HG02981 (cell line): ENCODE measurements at regions not wholly inside any gene's neighbourhood (a gene's known extent, or its start where the extent isn't known, plus 50 kb on each side); places are given as distances from the start of the nearest gene placed in this dataset.
"Not testable (repeated sequence)": the region's sequence is repeated elsewhere in the genome, so short reads cannot be mapped to it uniquely, and the experiment has no call there.

Source experiments
- ATAC-seq: cut with Tn5 transposase; IDR thresholded peaks from one replicate; pipeline ENCODE4 v1.9.1; 2021; ENCODE audit warnings: mild to moderate bottlenecking, moderate library complexity; ENCODE audit not compliant: unreplicated experiment

DNA sequence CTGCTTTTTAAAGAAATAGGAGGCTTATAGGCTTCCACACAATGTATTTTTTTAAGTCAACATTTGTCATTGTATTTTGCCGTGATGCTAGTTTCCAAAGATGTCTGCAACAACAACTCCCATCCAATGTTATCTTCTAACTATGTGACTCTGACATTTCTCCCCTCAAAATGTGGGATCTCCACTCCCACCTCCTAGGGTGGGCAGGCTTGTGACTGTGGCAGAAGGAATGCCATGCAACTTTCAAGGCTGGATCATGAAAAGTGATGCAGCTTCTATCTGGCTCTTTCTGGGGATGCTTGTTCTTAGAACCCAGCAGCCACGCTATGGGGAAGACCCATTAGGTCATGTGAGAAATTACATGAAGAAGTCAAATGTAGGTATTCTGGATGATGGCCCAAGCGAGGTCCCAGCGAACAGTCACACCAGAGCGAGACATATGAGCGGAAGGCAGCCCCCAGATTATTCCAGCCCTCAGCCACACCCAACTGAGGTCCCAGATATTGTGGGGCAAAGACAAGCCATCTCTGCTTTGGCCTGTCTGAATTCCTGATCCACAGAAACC, 124.3 kb downstream of the BDH1 start:
- ATAC-seq, result no peak

DNA sequence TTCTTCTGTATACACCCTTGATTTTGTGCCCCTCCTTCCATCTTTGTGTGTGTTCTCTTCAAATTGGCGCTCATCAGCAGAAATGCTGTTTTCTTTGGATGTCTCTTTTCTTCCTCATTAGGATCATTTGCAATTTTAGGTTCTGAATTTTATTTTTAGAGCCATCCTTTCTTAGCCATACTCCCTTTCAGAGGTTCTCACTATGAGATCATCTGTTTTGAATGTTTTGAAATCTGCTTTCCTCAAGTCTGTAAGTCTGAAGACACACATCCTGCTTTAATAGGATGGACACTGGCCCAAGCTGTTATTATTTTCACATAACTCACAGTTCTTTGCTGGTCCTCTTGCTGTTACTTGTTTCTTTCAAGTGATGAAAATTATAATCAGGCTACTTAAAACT, 124.8 kb downstream of the BDH1 start:
- no peak for ATAC-seq

DNA sequence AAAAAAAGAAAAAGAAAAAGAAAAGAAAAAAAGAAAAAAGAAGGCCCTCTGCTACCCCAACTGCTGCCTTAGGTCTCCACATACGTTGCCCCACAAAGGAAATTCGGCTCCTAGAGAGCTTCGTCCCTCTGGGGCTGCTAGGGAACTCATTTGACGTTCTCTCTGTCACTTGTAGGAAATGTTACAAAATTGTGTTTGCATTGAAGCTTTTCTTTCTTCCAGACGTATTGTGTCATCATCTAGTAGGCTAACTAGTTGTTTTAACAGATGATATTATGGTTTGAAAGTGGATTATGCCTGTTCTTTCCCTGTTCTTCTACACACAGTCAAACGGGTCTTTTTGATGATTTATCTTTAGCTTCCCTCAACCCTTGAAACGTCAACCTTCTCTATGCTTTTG, 125.3 kb downstream of the BDH1 start:
- no peak for ATAC-seq

DNA sequence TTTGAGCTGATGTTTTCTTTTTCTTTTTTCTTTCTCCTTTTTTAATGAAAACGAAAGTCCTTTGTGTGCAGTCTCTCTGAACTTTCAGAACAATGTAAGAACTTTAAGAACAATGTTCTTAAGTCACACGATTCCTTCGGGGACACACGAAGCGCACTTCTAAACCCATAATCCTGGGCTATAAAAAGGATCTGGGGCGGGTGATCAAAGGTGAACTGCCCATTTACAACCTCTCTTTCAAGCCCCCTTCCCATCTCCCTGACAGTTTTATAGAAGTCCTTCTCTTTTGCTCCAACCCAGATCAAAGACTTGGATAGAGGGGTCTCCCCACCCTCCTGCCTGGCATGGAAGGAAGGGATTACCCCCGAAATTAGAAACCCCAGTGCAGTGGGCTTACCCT, 126.8 kb downstream of the BDH1 start:
- no peak for ATAC-seq

DNA sequence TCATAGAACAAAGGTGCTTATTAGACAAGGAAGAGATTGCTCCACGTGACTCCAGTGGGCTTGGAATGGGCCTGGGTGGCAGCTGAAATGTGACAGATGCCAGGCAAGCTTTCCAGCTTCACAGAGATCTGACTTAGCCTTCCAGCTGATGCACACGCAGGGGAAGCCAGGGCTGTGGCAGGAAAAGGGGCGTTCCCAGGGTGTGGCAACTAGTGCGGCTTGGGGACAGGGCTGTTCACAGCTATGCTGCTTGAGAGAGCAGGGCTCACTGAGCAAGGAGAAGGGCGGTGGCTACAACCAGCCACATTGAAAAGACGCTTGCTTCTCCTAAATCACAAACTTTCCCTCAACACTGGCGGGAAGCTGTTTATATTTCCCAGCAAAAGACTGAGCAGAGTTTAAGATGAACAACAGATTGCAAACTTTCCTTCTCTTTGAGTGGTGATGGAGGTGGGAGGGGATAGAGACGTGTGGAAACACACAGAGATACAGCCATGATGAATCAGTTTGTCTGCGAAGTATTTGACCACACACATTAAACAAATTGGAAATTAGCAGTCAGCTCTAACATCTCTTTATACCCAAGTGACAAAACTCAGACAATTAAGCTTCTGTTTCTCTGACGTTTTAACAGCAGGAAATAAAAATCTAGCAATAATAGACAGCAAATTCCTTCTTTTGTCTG, 127.5 kb downstream of the BDH1 start:
- ATAC-seq, result no peak

DNA sequence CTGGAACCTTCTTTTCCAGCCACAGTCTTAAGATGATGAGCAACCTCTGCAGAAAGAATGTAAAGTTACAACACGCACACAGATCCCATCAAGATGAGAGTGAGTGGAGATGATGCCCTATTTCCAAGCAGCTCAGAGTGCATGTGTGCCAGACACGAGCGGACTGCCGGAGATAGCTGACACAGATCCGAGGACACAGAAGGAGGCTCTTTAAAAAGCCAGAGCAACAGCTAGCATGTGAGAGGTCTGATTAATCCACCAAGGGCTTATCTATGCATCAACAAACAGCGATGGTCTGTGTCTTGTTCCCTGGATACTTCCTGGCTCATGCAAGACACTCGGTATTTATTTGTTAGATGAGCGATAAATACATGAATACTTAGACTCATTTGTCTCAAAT, 128.6 kb upstream of the DLG1 start:
- no peak for ATAC-seq

DNA sequence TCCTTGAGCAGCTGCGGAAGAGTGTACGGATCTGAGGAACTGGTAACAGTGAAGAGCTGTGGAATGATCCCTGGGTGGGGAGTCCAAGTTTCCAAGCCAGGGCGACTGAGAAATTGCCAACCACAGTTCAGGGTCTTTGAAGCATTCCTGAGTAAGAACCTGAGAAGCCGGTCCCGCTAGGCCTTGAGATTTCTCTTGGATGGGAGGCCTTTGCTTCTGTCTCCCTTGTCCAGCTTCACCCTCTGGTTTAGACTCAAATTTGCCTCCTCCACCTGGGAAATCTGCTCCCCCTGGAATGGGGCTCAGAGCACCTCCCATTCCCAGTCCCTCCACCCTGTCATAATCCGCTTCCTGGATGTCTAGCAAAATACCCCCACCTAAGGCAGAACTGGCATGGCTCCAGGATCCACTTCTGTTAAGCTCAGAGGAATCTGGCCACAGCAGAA, 127.7 kb upstream of the DLG1 start:
- ATAC-seq, result no peak

DNA sequence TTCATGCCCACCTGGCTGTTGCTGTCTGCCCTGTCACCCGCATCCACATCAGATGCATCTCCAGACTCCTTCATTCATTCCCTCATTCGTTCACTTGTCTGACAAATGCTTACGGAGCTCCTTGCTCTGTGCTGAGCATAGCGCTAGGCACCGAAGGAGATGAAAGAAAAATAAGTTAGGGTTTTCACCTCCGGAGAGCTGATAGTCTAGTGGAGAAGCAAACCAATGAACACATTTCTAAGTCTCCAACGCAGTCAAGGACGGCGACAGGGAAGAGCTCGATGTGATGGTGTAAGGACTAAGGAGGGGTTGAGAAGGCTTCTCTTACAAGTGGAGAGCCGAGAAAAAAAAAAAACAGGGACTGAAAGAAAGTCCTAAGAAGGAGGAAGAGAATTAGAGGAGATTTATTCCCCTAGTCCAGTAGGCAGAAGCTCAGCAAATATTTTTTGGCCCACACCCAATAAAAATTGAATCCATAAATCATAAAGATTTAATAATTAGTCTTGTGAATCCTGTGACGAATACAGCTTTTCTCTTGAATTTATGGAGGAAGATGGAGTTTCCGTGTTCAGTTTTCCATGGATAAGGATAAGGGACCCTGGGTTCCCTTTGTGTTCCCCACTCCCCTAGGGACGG, 127.2 kb upstream of the DLG1 start:
- no peak for ATAC-seq

DNA sequence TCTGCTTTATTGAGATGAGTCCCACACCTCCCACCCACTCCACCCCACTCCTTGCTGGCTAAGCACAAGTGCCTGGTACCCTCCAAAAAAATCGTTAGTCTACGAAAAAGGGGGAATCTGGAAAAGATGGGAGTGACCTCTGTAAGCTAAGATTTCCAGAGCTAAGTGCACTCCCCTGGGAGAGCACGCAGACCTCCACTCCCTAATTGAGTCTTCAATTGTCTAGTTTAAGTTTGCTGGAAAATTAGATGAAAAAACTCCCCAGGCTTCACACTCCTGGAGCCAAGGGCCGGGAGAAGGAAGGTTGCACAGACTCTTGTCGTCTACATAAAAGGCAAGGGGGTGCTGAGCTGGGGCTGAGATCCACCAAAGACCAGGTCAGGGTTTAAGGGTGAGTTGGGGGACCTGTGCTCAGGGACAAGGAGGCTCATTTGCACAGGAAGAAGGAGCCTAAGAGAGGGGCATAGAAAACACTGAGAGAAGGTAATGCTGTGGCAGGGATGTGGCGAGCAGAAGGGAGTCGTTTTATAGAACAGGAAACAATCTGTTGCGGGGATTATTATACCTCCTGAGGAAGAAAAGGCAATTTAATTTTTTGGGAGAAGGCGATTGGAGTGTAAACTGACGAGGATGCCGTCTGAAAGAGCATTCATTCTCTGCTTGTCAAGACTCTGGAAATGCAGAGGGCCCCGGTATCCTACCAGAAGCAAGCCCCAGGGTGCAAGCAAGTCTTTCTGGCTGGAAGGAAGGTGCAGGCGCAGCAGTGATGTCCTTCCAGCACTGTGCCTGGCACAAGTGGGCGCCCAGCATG, 126.5 kb upstream of the DLG1 start:
- no peak for ATAC-seq

DNA sequence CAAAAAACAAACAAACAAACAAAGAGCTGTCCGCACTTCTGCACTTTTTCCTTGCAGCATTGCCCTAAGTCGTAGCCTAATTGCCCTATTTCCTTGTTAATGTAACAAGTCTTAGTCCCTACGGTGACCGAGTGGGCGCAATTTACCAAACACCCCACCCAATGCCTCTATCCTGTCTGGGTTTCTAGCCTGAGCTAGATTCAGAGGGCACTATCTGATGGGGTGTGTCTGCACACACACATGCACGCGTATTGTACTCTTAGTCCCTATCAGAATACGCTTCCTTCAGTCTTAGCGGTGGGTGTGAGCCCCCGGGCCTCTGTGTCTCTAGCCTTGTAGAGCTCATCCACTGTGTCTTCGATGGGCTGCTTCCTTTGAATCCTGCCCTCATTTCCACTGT, 125.9 kb upstream of the DLG1 start:
- no peak for ATAC-seq

DNA sequence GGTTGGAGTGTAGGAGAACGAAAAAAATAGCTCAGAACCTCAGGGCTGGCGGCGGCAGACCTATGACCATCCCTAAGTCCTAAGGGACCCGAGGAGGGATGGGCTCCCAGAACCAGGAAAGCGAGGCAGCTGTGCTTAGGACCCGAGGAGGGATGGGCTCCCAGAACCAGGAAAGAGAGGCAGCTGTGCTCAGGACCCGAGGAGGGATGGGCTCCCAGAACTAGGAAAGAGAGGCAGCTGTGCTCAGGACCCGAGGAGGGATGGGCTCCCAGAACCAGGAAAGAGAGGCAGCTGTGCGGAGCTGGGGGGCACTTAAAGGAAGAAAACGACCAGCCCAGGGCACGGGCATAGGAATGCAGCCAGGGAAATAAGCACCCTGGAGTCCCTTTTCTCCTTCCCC, 125.0 kb upstream of the DLG1 start:
- no peak for ATAC-seq

DNA sequence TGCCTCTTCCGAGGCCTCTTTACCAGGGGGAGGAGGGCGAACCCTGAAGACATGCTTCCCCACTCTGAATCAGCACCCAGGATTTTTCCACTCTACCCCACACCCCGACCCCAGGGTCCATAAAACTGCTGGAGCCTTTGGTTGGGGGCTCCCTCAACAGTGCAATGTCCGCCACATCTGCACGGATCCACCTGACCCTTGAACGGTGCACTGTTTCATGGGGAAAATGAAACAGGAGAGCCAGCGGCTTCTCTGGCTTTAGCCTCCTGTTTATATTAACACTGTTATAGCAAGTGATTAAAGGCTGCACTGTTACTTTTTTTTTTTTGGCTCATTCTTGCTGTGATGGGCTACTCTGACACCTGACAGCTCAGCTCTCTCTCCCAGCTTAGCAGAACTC, 124.1 kb upstream of the DLG1 start:
- no peak for ATAC-seq

DNA sequence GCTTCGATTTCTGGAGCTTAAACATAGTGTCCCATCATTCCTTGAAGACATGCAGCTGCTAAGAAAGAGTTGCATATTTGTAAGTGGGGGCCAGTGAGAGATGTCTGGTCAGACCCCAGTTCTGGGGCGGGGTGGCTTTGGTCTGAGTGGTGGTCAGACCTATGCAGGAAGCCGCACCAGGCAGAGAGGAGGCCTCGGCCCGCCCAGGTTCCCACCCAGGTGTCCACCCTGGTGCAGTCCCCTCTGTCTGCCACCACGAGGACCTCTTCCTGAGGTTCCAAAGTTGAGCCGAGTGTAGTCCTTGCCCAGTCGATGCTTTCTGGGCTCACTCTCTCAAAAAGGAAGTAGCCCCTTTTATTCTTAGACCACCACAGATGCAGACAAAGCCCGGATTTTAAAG, 122.6 kb upstream of the DLG1 start:
- ATAC-seq, result no peak

DNA sequence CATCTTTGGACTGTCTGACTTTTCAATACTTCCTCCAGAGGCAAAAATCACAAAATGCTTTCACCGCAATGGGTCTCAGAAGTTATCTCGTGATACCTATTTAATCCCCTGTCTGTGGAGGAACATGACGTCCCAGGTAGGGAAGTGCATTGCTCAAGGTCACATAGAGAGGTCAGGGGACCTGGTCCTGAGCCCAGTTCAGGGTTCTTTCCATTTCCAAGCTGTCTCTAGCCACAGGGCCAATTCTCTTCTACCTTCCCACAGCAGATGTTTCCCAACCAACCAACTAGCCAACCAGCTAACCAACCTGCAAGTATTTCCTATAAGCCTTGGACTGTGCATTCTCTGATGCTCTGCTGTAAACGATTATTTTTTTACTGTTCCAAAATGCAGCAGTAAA, 122.2 kb upstream of the DLG1 start:
- ATAC-seq, result no peak

DNA sequence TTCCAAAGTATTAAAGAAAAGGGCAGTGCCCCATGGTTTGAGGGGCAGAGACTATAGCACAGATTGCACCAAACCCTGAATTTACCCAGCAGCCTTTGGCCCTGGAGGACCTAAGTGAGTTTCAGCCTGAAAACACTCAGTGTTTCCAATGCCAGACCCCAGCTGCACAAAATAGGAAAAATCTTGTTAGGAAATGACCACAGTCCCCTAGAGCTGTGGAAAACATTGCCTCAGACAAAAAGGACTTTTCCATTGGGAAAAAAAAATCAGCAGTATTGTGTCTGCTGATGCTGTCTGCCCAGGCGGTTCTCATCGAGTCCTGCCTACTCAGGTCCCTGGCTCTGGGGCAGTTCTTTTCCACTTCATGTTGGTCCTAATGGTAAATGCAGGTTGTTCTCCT, 121.7 kb upstream of the DLG1 start:
- ATAC-seq, result no peak

DNA sequence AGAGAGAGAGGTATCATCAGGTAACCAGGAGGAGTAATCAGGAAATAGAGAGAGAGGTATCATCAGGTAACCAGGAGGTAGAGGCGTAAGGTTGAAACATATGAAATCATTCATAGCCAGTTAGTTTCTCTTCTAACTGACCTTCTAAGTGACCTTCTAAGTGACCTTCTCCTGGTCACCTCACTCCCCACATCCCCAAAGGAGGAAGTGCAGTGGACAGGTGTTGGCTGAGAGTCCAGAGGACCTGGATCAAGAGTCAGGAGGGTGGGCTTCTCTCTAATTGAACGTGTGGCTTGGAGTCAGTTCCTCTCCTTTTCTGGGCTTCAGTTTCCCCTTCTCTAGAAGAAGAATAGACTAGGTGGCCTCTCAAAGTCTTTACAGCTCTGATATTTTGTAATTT, 121.3 kb upstream of the DLG1 start:
- no peak for ATAC-seq

DNA sequence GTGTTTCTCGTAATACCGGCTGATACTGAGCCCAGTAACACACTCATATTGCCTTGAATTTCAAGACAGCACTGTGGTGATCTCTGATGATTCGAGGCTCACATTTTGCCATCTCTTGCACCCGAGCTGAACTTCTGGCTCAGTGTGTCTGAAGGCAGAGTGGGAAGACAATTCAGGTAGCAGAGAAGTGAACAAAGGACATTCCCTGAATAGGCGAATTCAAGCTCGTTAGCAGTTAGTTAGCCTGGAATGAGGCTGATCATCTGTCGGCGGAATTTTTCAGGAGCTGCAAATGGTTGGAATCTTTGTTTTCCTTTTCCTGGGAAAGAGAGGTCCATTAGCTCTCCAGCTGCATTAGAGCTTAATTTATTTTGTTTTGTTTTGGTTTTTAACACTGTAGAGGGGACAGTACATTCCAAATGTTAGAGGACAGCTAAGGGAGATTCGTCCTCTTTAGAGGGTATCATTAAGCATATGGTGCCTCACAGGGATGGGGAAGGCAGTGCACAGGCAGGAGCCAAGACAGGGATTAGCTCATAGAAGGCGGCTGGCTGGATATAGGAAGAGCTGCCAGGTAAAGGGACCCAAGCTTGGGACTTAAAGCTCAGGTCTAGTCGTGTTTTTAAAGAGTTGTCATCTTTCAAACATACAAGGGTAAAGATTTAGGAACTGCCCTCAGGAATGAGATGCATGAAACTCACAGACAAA, 119.7 kb upstream of the DLG1 start:
- ATAC-seq, result no peak

DNA sequence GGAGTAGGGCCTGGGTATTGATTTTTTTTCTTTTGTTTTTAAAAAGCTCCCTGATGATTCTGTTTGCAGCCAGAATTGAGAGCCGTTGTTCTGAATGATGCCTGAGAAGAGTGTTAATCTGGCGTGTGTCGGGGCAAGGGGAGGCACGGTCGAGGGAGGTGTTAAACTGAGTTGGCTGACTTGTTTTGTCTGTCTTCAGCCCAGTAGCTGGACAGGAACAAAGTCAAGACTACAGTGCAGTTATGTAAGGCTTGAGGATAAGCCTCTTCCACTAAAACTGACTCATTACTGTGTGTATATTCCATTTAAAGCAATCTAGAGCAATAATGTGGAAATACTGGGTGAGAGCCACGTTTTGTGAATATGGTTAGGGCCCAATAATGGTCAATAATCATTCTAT, 119.0 kb upstream of the DLG1 start:
- ATAC-seq, result no peak

DNA sequence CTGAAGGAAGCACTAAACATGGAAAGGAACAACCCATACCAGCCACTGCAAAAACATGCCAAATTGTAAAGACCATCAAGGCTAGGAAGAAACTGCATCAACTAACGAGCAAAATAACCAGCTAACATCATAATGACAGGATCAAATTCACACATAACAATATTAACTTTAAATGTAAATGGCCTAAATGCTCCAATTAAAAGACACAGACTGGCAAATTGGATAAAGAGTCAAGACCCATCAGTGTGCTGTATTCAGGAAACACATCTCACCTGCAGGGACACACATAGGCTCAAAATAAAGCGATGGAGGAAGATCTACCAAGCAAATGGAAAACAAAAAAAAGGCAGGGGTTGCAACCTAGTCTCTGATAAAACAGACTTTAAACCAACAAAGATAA, 113.5 kb upstream of the DLG1 start:
- ATAC-seq, result not testable (repeated sequence)

DNA sequence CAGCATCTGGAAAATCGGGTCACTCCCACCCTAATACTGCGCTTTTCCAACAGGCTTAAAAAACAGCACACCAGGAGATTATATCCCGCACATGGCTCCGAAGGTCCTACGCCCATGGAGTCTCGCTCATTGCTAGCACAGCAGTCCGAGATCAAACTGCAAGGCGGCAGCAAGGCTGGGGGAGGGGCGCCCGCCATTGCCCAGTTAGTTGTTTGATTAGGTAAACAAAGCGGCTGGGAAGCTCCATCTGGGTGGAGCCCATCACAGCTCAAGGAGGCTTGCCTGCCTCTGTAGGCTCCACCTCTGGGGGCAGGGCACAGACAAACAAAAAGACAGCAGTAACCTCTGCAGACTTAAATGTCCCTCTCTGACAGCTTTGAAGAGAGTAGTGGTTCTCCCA, 111.8 kb upstream of the DLG1 start:
- ATAC-seq, result not testable (repeated sequence)
